GM19351 (cell line): ENCODE measurements at regions not wholly inside any gene's neighbourhood (a gene's known extent, or its start where the extent isn't known, plus 50 kb on each side); places are given as distances from the start of the nearest gene placed in this dataset.

ENCODE experiments used
- ATAC-seq: cut with Tn5 transposase; IDR thresholded peaks from one replicate; pipeline ENCODE4 v1.9.1; 2021; ENCODE audit warnings: mild to moderate bottlenecking, moderate library complexity; ENCODE audit not compliant: unreplicated experiment

- ATAC-seq = no peak
Measured at GRCh38 chr7:46421441-46422230, 500.6 kb upstream of the IGFBP3 start.

GRCh38 chr7:46414946-46415345 is 493.9 kb upstream of the IGFBP3 start:
- no peak for ATAC-seq

- no peak for ATAC-seq
Measured at GRCh38 chr7:46411236-46411635, 490.2 kb upstream of the IGFBP3 start.

- no peak for ATAC-seq
Measured at GRCh38 chr7:46407125-46407524, 486.1 kb upstream of the IGFBP3 start.

GRCh38 chr7:46397591-46397990 is 476.5 kb upstream of the IGFBP3 start:
- no peak for ATAC-seq

- no peak for ATAC-seq
Measured at GRCh38 chr7:46396481-46396880, 475.4 kb upstream of the IGFBP3 start.

- ATAC-seq = no peak
Measured at GRCh38 chr7:46393142-46393541, 472.1 kb upstream of the IGFBP3 start.

GRCh38 chr7:46391231-46392201 is 470.4 kb upstream of the IGFBP3 start:
- no peak for ATAC-seq

GRCh38 chr7:46390042-46390441 is 469.0 kb upstream of the IGFBP3 start:
- no peak for ATAC-seq

- no peak for ATAC-seq
Measured at GRCh38 chr7:46389146-46389545, 468.1 kb upstream of the IGFBP3 start.

- ATAC-seq = no peak
Measured at GRCh38 chr7:46387646-46388045, 466.6 kb upstream of the IGFBP3 start.

- no peak for ATAC-seq
Measured at GRCh38 chr7:46386428-46387399, 465.6 kb upstream of the IGFBP3 start.

GRCh38 chr7:46385662-46386309 is 464.7 kb upstream of the IGFBP3 start:
- no peak for ATAC-seq

GRCh38 chr7:46383605-46384004 is 462.5 kb upstream of the IGFBP3 start:
- no peak for ATAC-seq

GRCh38 chr7:46369933-46370654 is 449.0 kb upstream of the IGFBP3 start:
- ATAC-seq = no peak

GRCh38 chr7:46368871-46369270 is 447.8 kb upstream of the IGFBP3 start:
- no peak for ATAC-seq

- ATAC-seq = no peak
Measured at GRCh38 chr7:46366526-46366925, 445.5 kb upstream of the IGFBP3 start.

GRCh38 chr7:46363688-46364087 is 442.6 kb upstream of the IGFBP3 start:
- no peak for ATAC-seq

- ATAC-seq = no peak
Measured at GRCh38 chr7:46360811-46361210, 439.7 kb upstream of the IGFBP3 start.

- ATAC-seq = no peak
Measured at GRCh38 chr7:46360296-46360695, 439.2 kb upstream of the IGFBP3 start.
